Inflammatory macrophage (primary cell): ENCODE measurements at regions not wholly inside any gene's neighbourhood (a gene's known extent, or its start where the extent isn't known, plus 50 kb on each side); places are given as distances from the start of the nearest gene placed in this dataset.

Source experiments
- DNase-seq, 2 donors: peaks; one replicate each; pipeline ENCODE4 v3.0.0-alpha.2; 2020 to 2022

DNA sequence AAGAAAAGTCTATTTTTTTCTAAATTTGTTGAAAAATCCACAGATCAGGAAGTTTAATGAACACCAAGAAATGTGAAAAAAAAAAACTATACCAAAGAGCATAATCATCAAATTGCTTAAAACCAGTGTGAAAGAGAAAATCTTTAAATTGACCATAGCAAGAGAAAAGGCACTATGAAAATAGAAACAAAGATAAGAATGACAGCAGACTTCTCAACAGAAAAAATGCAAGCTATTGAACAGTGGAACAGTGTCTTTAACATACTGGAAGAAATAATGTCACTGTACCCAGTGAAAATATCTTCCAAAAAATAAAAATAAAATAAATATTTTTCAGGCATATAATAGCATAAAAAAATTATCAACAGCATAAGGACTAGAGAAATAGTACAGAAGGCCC is 243.0 kb upstream of the GJB5 start:
- DNase-seq = no peak

DNA sequence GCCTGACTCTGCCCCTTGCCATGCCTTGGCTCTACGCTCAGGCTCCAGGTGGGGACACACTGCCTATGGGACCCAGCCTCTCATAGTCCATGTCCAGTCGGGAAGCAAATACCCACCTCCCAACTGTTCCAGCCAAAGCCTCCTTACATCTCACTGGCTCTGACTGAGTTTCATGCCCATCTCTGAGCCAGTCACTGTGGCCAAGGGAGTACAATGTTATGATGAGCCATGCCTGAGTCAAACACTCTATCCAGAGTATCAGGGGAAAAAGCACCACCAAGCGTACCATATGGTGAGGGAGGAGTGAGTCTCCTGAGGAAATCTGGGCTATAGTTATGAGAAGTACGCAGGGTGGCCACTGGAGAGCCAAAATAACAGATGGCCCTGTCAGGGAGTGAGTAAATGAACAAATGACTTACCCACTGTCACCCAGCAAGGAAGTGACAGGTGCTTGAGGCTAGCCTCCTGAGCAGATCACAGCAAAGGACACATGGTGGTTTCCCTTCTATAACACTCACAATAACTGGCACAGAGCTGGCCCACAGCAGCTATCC is 236.6 kb upstream of the GJB5 start:
- no peak for DNase-seq

DNA sequence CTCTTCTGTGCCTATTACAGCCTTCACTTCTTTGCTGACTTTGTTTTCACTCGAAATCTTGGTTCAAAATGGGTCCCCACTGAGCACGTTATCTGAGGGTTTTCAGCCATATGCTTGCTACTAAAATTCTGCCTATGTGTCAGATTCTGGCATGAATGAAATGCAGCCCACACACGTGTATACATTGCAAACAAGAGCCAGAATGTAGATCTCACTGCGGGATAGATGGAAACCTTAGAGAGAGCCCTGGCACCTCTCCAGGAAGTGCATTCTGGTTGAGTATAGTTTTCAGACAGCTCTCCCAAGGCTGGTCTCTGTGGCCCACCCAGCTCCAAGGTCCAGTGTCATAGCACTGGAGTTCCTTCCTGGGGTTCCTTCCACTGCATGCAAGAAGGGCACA is 234.7 kb upstream of the GJB5 start:
- no peak for DNase-seq

DNA sequence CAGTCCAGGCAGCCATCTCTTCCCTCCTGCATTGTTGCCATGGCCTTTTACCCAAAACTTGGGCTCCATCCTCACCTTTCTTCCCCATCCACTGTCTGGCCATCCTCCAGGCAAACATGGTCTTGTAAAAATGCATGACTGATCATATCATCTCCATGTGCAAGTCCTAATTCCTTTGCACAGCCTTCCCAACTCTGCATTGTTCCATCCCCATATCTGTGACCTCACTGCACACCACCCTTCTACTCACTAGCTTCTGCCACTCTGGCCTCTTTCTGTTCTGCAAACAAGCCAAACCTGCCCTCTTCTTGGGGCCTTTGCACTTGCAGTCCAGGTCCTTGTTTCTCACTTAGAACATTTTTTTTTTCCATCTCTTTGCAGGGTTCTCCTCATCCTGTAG is 230.1 kb upstream of the GJB5 start:
- DNase-seq = no peak

DNA sequence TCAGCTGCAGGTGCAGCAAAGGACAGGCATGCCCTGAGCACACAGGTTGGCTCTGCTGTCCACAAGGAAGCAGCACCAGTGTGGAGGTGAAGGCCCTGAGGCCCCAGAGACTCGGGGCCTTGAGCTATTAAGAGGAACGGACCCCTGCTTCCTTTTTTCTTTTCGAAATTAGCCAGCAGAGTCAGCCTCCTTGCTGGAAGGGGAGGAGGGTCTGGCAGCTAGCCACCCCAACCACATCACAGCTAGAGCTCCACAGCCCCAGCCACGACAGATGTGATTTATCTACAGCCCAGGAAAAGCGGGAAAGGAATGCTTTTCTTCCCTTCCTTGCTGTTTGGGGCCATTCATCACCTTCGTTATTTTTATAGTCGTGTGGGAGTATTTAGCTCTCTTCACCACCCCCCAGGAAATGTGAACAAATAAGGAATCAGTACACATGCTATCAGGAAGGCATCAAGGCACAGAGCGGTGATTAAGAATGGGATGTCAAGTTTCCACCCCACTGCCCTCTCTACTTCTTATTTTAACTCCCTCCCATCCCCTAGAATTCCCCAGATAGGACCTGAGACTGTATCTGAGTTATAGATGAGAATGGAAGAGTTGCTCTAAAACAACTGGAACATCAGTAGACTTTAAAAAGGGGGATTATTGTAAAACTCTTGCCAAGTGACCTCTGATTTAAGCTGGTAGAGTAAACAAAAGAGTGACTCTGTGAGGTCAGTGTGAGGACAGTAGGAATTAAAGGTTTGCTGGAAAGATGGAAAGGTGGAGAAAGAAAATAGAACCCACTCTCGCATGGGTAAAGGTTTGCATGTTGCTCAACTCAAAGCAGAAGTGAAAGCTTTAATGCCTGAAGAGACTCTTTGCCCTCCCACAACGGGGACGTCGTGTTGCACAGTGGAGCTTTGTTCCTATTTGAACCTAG is 224.7 kb upstream of the GJB5 start:
- peak in 1 of 2 donors; percentile 15 for DNase-seq

DNA sequence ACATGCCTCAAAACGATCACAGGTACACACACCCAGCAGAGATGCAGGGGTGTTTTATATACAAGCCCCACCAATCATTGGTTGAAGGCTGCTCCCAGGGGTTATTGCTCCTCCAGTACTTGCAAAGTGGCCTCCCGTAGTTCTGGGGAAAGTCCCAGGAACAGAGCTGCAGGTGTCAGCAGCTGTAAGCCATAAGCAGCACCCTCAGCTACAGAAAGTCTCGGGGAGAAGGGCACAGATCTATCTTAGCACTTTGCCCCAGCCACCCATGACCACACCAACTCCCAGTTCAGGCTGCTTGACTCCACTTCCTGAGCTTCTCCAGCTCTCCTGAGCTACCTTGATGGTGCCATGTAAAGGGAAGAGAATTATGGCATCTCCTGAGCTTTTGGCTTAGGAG is 222.7 kb upstream of the GJB5 start:
- no peak for DNase-seq

DNA sequence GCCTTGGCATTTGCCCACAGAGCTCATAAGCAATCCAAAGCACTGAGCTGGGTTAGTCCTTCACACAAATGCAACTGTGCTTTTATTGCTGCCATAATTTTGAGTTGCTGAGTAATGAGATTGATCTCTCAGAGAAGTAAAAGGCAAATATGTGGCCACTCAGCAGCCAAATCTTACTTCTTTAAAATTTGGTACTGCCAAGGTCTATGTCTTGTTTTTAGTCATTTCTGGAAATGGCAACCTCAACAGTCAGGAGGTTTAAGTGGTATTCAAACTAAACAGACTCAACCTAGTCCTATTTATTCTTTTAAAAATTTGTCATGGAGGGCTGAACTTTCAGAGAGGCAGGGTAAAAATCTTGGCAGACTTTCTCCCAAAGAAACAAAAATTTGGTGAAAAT is 216.4 kb upstream of the GJB5 start:
- no peak for DNase-seq

DNA sequence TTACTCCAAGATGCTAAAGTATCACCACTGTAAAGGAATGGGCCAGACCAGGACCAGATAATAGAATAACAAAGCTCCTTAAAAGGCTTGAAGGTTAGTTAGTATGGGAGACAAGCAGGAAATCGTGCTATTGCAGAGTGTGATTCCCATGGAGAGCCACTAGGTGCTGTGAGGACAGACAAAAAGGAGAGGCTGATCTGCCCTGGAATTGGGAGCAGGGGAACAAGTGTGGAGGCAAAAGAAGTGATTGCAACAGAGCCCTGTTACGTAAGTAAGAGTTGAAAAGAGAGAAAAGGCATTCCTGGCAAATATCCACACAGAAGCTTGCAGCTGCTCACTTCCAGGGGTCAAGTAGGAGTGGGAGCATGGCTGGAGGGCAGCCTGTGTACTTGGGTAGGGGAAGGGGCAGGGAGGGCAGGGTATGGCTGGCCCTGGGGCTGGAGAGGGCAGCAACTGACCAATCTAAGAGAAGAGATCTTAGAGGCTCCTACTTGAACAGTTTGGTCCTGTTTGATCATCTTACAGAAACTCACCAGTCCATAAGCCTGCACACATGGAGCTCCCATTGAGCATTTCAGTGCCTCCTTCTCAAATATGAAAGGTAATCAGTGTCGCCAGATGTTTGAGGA is 207.7 kb upstream of the GJB5 start:
- peak in 1 of 2 donors; percentile 12 for DNase-seq

DNA sequence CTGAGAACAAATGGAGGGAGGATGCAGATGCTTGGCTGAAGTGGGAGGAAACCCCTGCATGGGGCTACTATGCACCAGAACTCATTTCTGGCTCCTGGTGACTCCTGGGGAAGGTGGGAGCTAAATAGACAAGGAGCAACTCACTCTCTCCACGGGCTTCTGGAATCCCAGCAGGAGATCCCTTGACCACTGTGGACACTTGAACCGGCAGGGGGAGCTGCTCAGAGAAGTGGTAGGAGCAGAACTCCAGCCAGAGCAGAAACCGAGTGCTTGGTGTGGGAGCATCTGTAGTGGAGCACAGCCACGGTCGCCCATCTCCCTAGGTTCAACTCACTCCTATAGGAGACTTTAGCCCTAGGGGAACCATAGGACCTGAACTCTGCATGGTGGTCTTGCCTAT is 205.6 kb upstream of the GJB5 start:
- DNase-seq = peak; percentile 10 to 36

DNA sequence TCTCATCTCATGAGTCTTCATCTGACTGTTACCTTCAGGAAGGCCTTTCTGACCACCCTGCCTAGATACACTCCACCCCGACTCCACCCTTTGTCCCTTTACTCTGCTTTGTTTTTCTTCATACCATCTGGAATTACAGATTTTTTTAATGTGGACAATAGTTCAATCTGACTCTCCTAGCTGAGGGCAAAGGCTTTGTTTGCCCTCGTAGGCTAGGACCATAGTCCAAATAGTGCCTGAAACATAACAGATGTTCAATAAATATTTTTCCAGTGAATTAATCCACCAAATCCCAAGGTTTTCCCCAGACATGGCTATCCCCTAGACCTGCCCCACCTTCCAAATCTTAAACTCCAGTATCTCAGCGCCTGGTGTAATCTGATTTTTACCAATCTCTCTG is 176.5 kb upstream of the GJB5 start:
- DNase-seq = no peak

DNA sequence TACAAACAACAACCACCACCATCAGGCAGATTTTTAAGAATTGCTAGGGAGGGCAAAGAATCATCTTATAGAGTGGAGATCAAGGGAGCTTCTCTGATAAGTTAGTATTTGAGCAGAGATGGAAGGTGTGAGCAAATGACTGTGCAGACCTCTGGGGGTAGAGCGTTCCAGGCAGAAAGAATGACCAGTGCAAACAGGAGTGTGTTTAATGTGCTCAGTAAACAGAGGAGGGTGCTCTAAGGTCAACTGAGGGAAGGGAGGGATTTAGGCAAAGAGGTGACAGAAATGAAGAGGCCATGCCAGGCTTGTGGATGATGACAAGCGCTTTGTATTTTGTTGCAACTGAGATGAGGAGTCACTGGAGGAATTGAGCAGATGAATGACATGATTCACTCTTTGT is 172.5 kb upstream of the GJB5 start:
- no peak for DNase-seq

DNA sequence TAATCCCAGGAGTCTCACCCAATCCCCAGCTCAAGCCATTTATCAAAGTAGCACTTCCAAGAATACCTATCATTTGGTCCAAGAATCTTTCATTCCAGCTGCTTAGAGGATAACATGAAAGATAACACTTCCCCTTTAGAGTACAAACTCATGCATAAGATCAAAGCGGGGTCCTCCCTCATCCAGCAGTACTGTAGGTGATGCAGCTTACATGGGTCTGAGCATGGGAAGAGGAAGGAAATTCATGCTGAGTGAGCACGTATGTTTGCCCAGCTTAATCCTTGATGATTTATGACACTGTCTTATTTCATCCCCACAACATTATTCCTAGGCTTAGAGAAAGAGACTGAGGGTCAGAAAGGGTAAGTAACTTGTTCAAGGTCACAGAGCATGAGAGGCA is 167.1 kb upstream of the GJB5 start:
- DNase-seq = no peak

DNA sequence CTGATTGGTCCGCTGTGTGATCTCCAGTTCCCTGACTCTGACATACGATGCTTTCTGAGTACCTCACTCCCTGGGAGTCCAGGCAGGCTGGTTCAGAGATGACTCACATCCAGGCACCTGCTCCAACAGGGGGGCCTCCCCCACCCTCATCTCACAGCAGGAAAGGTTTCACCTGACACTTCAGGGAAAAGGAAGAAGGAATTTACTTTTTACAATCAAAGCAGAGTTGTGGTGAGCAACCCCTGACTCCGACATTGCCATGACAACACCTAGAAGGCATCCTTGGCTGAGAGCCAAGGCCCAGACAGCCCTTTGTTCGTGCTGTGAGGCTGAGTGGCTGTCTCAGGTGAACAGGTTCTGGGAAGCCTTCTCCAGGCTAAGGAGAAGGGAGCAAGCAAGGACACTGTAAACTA is 164.6 kb upstream of the GJB5 start:
- DNase-seq = no peak

DNA sequence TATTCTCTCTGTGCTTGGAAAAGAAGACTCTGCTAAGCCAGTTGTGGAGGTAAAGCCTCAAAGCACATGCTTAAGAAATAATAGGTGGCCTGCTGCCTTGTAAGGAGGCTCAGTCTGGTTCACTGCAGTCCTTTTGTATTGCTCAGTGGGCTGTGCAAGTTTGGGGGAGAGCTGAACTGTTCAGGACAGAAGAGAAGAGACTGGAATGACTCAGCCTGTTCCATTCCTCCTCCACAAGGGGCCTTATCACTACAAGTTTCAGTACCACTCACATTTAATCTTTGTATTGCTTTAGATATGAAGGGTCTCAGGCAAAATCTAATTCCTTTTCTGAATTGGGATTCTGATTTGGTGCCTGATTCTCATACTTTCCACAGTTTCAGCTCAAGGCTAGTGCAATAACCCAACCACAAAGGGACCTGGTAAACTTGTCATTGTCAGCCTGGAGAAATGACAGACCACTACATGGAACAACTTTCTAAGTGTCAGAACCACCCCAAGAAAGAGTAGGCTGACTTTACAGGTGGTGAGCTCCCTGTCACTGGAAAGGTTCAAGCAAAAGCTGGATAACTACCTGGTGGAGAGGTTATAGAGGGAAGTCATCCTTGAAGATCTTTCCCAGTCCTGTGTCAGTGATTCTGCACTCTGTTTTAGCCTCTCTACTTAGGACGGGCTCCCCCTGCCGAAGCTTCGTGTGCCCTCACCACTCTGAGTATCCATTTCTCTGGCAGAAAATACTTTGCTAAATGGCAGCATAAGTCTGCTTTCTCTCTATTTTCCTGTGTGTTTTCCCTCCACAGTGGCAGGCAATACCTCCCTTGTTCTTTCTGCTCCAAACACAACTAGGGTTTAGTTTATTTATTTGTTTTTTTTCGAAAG is 162.9 kb upstream of the GJB5 start:
- DNase-seq = no peak

DNA sequence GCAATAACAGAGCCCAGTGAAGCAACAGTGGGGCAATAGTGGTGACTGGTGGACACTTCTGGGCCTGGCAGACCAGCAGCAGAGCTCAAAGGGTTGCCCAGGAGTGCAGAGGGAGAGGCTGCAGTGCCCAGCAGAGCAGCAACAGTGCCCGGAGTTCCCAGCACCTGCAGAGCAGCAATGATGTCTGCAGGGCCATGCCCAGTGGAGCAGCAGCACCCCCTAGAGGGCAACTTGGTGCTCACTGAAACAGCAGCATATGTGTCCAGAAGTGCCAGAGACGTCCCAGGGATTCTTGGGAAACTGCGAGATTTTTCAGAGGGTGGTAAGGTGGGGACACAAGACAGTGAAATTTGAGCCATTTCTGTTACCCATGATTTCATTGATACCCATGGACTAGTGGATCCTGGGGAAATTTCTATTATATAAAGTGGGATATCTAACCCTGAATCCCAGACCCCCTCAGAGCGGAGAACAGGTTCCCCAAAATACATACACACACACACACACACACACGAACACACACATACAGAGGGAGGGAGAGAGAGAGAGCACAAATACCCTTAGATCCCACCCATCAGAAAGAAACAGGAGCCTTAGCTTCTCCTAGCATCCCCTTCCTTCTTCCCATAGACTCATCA is 156.9 kb upstream of the GJB5 start:
- DNase-seq = peak; percentile 46 to 75

DNA sequence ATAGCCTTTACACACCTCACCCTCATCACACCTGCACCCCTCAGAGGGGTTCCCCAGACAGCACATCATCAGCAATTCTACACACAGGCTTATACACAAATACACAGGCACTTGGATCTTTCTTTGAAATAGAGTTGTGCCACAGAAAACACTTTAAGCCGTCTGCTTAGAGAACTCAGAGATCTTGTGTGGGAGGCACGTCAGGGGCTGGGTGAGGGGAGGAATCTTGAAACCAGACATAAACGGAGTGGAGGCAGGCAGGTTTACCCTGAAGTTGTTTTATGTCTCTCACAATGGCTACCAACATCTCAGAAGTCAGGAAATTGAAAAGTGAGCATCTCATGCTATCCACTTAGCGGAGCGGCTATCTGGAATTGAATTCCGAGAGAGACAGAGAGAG is 151.9 kb upstream of the GJB5 start:
- DNase-seq = no peak

DNA sequence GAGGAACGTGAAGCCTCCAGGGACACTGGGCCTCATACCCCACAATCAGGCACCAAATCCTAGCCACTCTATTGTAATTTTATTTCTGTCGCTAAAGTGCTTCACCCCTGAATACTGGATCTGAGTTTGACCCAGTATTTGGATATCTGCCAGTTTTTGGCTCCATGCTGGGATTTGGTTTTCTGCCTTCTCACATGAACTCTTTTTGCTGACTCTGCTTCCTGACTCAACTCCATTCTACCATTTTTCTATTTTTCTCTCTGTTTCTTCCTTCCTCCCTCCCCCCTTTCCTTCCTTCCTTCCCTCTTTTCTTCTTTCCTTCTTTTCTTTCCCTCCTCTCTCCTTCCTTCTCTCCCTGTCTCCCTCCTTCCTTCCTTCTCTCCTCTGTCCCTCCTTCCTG is 151.3 kb upstream of the GJB5 start:
- DNase-seq = no peak

DNA sequence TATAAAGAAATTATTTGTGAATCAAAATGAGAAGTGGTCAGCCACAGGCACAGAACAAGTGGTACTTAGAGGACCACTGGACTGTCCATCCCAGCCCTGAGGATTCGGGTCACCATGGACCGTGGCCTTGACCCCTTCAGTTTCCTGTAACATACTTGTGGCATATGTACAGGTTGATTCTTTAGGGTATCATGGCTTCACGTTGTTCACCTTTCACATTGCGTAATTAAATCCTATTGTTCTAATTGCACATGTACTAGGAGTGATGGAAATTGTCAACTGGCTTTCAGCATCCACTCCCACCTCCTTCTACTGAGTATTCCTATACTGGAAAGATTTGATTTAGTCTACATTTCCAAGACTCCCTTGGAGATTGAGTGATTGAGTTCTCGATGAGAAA is 148.3 kb upstream of the GJB5 start:
- DNase-seq = no peak

DNA sequence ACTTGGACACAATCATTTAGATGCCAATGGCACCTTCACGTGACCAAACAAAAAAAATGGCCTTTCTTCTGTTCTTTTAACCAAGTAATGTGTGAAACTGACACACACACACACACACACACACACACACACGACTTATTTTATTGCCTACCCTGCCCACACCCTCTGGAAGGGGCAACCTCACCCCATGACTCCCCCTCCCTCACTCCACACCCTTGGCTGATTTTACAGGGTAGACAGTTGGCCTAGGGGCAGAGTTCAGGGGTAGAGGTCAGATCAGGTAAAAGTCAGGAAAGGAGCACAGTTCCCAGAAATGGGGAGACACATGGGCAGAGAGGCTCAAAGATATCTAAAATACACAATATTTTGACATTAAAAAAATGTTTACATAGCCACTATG is 144.8 kb upstream of the GJB5 start:
- DNase-seq = no peak

DNA sequence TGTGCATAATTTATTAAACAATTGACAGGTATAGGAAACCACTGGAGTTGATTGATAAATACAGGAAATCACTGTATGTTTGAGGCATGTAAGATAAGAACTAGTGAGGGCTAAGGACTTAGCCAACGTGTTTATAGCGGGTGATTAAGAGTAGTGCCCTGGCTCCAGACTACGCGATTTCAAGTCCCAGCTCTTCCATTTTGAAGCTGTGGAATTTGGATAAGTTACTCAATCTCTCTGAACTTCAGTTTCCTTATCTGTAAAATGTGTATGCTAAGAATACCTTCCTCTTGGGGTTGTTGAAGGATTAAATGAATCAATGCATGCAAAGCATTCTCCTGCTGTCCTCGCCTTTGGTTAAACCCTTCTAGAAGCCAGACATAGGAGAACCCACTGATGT is 143.3 kb upstream of the GJB5 start:
- no peak for DNase-seq

DNA sequence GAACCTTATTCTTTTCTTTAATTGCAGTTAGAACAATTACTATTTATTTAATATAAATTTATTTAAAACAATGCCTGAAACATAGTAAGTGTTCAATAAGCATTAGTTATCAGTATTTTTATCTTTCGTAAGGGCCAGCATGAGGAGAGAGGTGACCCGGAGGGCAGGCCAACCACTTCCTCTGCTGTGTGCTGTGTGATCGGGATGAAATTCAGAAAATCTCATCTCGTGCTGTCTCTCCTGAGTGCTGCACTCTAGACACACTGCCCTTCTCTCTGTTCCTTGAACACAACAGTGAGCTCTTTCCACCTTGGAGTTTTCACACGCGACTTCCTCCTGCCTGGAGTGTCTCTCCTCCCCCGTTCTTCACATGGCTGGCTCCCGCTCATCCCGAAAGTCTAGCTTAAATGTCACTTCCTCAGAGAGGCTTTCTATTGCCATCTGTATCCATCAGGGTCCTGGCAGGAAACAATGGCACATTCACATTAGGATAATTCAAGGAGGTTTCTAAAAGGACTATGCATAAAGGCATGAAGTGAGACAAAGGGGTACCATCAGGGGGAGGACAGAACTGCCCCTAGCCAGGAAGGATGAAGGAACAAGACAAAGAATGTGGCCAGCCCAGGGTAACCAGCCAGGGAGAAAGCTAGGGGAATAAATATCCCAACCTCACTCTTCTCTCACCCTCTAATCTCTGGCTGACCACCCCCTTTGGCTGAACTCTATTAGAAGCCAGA is 142.6 kb upstream of the GJB5 start:
- no peak for DNase-seq
